Sciatic nerve (tissue), 2 donors: ENCODE measurements at regions not wholly inside any gene's neighbourhood (a gene's known extent, or its start where the extent isn't known, plus 50 kb on each side); places are given as distances from the start of the nearest gene placed in this dataset.
"Not testable (repeated sequence)": the region's sequence is repeated elsewhere in the genome, so short reads cannot be mapped to it uniquely, and the experiment has no call there.

ENCODE experiments used
- ATAC-seq: fragments of 200-7000 bp; cut with Tn5 transposase; one replicate; pipeline ENCODE4 v1.9.1; 2020; ENCODE audit warnings: mild to moderate bottlenecking, moderate library complexity
- DNase-seq: peaks from one replicate; pipeline ENCODE4 v3.0.0-alpha.2; 2020; ENCODE audit warnings: low spot score
- intact Hi-C: fragments of 100-400 bp; cut with DNase I; formaldehyde crosslinking; loops from one replicate; pipeline ENCODE4 v1.14.2; 2022
- donor health status: DM: no; HTN: no; CAD: no.
- donor health status: DM: no; HTN: no; CAD: no.

DNA sequence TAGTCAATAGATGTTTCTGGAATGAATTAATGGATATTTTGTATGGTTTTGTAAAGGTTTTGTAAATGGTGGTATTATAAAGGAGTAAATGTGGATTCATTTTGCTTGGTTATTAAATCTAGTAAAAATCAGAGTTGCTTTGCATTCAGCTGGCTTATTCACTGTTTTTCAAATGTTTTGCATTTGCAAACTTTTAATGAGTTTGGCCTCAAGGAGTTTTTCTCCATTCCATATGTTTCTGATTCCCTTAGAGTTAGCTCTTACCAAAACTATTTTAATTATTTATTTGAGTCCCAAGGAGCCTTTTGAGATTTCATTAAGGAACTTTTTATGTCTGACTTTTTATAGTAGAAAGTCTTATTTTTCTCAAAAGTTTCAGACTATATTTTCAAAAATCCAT lies 992.2 kb downstream of the DIPK2A start:
- intact Hi-C loops, result no loop called here
- DNase-seq (no peak), ATAC-seq (no peak)

DNA sequence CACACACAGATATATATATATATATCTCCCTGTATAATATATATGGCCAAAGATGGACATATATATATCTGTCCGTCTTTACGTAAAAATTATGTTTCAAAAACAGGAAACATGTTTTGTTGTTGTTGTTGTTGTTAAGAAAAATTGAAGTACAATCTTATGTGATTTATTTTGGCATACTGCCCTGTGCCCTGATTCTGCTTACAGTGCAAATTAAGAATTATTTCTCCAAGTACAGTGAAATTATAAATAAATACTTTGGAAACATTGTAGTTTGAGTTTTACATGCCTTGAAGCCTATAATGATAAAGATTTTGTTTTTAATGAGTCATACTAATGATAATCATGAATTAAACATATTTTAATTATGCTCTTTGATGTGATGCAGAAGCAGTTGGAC lies 994.9 kb downstream of the DIPK2A start:
- intact Hi-C loops, result no loop called here

DNA sequence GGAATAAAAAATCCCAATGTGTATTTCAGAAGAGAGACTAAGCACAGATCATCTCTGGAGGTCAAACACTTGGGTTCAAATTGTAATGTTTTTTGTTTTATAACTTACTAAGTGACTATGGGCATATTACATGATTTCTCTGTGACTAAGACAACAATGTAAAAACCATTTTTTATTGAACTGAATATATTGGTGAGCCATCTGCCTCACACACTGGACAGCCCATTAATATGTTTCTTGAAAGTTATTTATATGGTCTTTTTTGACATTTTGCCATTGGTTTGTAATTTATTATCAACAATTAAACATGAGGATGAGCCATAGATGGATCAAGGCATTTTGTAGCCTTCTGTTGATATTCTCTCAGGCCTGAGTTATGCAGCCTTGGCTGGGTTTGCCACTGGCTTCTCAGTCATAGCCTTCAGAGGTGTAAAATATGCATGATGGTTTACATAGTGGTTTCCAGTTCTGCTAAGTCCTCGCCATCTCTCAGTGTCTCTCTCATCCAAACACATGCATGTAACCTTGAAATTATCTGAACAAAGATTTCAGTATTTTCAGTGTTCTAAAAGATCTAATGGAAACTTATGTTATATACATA lies 997.2 kb downstream of the DIPK2A start:
- ATAC-seq (no peak), DNase-seq (no peak)
- intact Hi-C loops, result no loop called here

More for the DNA sequence above, 994.9 kb downstream of the DIPK2A start:
- ATAC-seq, result no peak
- DNase-seq, result no peak

DNA sequence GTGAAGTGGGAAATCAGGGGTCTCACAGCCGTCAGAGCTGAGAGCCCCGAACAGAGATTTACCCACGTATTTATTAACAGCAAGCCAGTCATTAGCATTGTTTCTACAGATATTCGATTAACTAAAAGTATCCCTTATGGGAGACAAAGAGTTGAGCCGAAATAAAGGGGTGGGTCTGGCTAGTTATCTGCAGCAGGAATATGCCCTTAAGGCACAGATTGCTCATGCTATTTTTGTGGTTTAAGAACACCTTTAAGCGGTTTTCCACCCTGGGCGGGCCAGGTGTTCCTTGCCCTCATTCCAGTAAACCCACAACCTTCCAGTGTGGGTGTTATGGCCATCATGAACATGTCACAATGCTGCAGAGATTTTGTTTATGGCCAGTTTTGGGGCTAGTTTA lies 1012.9 kb downstream of the DIPK2A start:
- ATAC-seq, intact Hi-C loops, DNase-seq: not testable (repeated sequence)

DNA sequence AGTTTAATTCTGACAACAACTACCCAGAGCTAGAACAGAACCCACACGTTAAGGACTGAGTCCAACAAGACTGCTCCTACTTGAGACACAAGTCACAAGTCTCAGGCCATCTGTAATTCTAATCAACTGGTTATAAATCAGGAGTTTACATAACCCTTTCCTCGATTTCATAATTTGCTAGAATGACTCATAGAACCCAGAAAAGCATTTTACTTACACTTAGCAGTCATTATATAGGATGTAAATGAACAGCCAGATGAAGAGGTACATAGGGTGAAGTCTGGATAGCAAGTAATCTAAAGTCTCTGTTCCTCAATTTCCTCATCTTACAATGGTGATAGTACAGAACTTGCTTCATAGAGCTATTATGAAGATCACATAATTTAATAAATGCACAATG lies 1018.2 kb downstream of the DIPK2A start:
- DNase-seq, result no peak
- intact Hi-C loops, result no loop called here
- ATAC-seq, result no peak

DNA sequence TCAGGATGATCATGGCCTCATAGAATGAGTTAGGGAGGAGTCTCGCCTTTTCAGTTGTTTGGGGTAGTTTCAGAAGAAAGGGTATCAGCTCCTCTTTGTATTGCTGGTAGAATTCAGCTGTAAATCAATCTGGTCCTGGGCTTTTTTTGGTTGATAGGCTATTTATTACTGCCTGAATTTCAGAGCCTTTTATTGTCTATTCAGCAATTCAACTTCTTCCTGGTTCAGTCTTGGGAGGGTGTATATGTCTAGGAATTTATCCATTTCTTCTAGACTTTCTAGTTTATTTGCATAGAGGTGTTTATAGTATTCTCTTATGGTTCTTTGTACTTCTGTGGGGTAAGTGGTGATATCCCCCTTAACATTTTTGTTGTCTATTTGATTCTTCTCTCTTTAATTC lies 1024.2 kb downstream of the DIPK2A start:
- no peak for ATAC-seq
- intact Hi-C loops, result no loop called here

DNA sequence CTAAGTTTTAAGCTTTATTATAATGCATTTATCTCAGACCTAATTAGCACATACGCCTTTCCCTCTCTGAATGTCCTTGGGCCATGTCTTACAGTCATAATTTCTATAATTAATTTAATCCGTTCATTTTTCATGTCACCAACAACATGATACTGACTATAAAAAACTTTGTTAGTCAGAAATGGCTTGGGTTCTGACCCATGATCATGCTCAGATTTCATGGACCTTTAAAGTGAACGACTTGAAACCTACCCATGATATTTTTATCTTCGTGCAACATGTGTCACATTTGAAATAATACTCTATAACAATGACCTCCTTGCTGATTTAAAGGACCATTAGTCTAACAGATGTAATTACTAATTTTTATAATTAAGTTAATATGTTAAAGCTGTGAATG lies 1033.8 kb downstream of the DIPK2A start:
- ATAC-seq (no peak), DNase-seq (no peak)
- intact Hi-C loops, result no loop called here

More for the DNA sequence above, 1024.2 kb downstream of the DIPK2A start:
- DNase-seq, result no peak

DNA sequence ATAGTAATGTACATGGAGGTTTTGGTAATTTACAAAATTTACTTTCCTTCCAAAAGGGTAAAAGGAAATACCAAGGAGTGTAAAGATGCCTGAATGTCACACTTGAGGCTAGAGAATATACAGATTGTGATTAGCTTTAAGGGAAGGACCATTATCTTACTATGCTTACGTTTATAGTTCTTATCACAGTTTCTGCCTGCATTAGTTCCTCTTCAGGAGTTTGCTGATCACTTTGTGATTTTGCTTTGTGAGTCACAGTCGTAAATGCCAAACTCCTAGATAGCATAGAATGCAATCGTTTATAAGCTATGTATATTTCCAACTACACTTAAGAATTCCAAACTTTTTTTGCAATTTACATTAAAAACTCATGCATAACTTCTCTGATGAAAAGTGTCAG lies 1034.6 kb downstream of the DIPK2A start:
- intact Hi-C loops, result no loop called here
- DNase-seq, result no peak
- ATAC-seq, result no peak

DNA sequence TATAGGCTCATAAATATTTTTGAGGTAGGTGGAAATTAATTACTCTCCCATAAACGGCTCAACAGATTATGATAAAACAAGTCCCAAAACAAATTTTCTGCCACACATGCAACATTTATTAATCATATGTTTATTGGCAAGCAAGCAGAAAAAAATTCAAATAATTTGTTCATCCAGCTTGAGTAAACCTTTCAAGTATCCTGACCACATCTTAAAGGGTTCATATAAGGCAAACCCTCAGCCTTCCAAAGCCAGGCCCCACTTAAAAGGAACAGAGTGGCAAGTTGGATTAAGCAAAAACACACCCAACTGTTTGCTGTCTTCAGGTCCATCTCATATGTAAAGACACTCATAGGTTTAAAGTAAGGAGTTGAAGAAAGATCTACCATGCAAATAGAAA lies 1042.3 kb downstream of the DIPK2A start:
- intact Hi-C loops, result no loop called here
- ATAC-seq, result no peak
- no peak for DNase-seq

DNA sequence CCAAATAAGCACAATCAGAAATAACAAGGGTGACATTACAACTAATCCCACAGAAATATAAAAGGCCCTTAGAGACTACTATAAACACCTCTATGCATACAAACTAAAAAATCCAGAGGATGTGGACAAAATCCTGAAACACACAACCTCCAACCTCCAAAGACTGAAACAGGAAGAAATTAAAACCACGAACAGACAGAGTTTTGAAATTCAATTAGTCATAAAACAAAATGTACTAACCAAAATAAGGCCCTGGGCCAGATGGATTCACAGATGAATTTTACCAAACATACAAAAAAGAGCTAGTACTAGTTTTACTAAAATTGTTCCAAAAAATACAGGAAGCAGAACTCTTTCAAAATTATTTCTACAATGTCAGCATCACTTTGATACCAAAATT lies 1043.6 kb downstream of the DIPK2A start:
- DNase-seq (no peak), ATAC-seq (no peak)
- intact Hi-C loops, result no loop called here

DNA sequence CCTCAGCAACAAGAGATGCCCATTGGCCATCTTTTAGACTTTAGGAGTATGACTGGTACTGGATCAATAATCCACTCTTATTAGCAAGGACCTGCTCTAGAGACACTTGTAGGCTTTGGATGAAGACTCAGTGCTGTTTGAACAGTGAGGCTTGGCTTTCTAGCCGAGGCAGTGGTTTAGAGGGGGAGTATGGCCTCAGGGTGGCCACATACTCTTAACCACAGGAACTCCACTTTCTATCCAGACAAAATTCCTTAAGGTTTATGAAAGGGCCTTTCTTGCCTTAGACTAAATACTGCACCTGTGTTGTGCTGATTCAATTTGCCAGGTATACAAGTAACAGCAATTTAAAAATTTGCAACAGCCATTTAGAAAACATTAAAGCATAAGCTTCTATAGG lies 1046.3 kb downstream of the DIPK2A start:
- no peak for ATAC-seq
- intact Hi-C loops, result no loop called here
- DNase-seq, result no peak

DNA sequence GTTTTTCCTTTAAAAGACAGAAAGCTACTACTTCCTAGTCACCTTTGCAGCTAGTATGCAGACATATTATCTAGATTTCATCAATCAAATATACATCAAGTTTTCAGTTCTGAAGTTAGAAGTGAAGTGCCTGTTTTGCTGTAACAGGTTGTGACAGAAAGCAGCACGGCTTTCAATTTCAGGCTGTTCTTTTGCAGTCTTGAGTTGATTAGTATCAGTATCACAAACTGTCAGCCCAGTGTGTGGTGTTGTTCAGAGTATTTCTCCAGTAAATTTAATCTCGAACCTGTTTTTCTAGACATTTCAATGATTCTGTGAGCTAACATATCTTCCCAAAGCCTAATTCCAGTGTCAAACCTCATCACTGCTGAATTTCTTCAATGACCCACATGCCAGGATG lies 1050.8 kb downstream of the DIPK2A start:
- intact Hi-C loops, result loop anchor here (1.0 kb wide), 1 partner anchor 18 kb away; no protein-coding TSS in a partner anchor
- no peak for DNase-seq
- ATAC-seq, result no peak

DNA sequence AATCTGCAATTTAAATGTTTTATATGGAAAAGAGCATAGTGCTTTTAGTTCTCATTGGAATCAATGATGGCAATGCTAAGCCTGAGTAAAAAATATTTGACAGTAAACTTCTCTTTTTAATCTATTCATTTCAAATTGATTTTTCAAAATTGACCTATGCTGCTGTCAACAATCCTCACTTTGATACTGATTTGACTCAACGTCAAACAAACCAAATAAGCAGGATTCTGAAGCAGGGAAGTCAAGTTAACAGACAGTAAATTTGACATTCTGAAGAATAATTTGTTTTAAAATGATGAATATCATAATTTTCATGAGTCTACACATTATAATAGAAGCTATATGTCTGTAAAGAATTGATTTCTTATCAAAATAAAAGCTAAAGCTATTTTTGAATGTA lies 1053.1 kb downstream of the DIPK2A start:
- intact Hi-C loops, result no loop called here
- ATAC-seq, result no peak
- no peak for DNase-seq

DNA sequence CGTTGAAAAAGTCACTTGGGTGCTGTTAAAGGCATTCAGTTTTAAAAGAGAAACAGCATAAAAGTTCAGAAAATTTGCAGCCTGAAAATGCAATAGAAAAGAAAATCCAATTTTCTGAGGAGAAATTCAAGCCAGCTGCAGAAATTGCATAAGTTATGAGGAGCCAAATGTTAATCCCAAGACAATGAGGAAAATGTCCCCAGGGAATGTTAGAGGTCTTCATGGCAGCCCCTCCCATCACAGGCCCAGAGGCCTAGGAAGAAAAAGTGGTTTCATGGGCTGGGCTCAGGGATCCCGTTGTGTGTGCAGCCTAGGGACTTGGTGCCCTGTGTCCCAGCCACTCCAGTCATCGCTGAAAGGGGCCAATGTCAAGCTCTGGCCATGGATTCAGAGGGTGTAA lies 1055.6 kb downstream of the DIPK2A start:
- ATAC-seq, DNase-seq, intact Hi-C loops: not testable (repeated sequence)

DNA sequence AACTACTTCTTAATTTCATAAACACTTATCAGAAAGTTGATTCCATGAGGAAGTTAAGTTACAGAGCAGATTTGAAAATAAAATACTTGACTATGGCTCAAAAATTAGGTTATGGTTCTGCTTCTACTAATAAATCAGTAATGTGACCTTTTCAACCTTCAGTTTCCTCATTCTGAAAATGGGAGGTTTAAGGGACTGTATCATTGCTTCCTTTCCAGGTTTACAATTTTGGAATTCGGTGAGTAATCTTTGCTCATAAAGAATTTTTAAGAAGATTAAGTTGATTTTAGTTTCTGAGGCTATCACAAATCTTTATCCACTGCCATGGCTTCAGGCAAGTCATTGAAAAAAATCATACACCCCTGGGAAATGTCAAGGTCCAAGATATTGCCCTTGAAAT lies 1061.2 kb downstream of the DIPK2A start:
- DNase-seq, result no peak
- intact Hi-C loops, result no loop called here
- ATAC-seq, result no peak

DNA sequence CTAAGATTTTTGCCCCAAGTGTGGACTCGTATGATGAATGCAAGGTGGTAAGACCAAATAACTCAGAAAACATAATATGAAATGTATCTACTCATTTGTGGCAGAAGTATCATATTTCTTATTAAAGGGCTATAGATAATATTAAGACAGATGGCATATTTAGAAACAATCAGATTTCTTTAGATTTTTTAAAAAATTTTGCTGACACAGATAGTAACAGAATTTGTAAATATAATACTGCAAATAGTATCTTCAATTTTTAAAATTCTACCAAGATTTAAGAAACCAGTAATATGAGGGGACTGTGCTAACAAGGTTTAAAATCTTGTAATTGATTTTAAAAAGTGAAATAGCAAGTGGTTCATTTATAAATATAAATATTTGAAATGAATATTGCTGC lies 1064.1 kb downstream of the DIPK2A start:
- intact Hi-C loops, result no loop called here
- no peak for ATAC-seq

DNA sequence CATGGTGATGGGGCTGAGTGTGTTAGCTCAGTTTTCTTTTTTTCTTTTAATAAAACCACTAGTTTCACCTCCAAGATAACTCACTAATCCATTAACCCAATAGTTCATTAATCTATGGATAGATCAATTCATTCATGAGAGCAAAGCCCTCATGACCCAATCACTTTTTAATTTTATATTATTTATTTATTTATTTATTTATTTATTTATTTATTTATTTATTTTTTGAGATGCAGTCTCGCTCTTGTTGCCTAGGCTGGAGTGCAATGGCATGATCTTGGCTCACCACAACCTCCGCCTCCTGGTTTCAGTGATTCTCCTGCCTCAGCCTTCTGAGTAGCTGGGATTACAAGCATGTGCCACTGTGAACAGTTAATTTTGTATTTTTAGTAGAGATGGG lies 1082.4 kb downstream of the DIPK2A start:
- intact Hi-C loops, ATAC-seq, DNase-seq: not testable (repeated sequence)

More for the DNA sequence above, 1064.1 kb downstream of the DIPK2A start:
- DNase-seq, result no peak

DNA sequence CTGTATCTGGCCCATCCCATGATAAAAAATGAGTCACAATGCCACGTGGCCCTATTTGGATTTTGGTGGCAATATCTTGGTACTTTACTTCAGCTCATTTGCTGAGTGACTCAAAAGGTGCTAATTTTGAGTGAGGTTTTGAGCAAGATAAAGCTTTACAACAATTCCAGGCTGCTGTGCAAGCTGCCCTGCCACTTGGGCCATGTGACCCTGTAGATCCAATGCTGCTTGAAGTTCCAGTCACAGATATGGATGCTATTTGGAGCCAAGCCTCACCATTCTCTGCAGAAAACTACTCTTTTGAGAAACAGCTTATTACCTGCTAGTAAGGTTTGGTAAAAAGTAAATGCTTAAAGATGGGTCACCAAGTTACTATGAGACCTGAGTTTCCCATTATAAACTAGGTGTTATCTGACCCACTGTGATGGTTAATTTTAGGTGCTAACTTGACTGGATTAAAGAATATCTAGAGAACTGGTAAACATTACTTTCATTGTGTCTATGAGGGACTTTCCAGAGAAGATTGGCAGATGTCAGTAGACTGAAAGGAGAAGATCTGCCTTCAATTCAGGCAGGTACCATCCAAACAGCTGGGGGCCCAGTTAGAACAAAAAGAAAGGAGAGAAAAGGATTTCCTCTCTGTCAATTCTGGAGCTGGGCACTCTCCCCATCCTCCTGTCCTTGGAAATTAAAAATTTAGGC lies 1083.9 kb downstream of the DIPK2A start:
- DNase-seq (no peak), ATAC-seq (no peak)
- intact Hi-C loops, result no loop called here

DNA sequence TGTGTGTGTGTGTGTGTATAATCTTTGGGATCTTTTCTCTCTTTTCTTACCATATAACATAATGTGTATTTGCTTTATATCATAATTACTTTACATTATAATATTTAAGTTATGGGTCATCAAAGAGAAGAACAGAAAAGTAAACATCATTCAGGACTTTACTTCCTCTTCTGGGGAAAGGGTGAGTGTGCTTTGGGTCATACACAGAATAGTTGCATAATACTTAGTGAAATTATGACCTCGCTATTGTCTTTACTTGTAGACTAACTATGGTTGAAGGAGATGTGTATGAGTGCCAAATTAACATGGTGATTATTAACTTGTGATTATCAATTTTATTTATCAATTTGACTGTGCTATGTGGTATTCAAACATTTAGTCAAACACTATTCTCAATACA lies 1086.9 kb downstream of the DIPK2A start:
- DNase-seq, result no peak
- intact Hi-C loops, result no loop called here
- no peak for ATAC-seq

DNA sequence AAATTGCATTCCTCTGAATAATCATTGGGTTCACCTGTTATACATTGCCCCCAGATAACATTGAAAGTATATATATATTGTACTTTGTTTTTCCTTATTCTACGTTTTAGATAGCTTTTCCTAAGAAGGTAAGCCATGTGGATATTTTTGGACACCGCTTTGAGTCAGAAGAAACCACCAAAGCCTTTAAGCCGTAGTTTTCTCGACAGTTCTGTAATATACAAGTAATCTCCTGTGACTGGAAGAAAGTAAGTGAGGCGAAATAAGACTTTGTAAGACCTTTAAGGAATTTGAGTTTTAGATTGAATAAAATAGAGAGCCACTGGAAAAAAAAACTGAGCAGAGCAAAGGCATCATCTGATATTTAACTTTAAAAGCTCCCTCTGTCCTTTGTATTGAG lies 1092.0 kb downstream of the DIPK2A start:
- ATAC-seq, result no peak
- intact Hi-C loops, result loop anchor here (1.0 kb wide), 1 partner anchor 28 kb away; no protein-coding TSS in a partner anchor
- no peak for DNase-seq

DNA sequence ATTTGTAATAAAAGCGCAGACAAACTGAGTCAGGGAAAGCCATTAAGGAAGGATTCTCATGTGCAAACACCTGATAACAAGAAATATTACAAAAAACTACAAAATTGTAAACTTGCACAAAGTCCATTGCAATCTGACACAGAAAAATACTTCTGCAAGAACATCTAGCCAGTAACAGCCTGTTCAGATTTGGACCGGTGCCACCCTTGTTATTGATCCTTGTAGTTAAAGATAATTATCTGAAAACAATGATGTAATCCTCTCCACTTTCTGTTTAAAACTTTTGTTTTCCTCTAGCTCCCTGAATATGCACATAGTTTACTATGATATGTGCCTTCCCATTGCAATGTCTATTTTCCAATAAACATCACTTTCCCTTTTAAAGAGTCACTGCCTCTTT lies 1090.2 kb downstream of the PLOD2 start:
- intact Hi-C loops, result no loop called here
- ATAC-seq (no peak), DNase-seq (no peak)
